ENCODE measurements at regions not wholly inside any gene's neighbourhood (a gene's known extent, or its start where the extent isn't known, plus 50 kb on each side); places are given as distances from the start of the nearest gene placed in this dataset.

- TF ChIP-seq CTCF (IDR thresholded peaks at IDR 0.05; ENCODE audit: low read length) (no peak), EZH2 (IDR thresholded peaks at IDR 0.05; ENCODE audit: borderline replicate concordance, low read length) (no peak)
Observed at GRCh38 chr21:43284238-43284637, 115.4 kb downstream of the CRYAA start.
